ENCODE measurements at regions not wholly inside any gene's neighbourhood (a gene's known extent, or its start where the extent isn't known, plus 50 kb on each side); places are given as distances from the start of the nearest gene placed in this dataset.
"Not testable (repeated sequence)": the region's sequence is repeated elsewhere in the genome, so short reads cannot be mapped to it uniquely, and the experiment has no call there.

DNA sequence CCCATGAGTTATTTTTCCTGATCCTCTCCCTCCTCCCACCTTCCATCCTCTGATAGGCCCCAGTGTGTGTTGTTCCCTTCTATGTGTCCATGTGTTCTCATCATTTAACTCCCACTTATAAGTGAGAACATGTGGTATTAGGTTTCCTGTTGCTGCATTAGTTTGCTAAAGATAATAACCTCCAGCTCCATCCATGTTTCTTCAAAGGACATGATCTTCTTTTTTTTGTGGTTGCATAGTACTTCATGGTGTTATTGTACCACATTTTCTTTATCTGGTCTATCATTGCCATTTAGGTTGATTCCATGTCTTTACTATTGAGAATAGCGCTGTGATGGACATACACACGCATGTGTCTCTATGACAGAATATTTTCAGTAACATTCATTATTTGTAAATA lies 128.8 kb downstream of the ENC1 start:
- TF ChIP-seq, protein P1, sequence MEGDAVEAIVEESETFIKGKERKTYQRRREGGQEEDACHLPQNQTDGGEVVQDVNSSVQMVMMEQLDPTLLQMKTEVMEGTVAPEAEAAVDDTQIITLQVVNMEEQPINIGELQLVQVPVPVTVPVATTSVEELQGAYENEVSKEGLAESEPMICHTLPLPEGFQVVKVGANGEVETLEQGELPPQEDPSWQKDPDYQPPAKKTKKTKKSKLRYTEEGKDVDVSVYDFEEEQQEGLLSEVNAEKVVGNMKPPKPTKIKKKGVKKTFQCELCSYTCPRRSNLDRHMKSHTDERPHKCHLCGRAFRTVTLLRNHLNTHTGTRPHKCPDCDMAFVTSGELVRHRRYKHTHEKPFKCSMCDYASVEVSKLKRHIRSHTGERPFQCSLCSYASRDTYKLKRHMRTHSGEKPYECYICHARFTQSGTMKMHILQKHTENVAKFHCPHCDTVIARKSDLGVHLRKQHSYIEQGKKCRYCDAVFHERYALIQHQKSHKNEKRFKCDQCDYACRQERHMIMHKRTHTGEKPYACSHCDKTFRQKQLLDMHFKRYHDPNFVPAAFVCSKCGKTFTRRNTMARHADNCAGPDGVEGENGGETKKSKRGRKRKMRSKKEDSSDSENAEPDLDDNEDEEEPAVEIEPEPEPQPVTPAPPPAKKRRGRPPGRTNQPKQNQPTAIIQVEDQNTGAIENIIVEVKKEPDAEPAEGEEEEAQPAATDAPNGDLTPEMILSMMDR (IDR thresholded peaks at IDR 0.05 in 2 of 3, conservative IDR thresholded peaks at IDR 0.05 in 1 of 3; ENCODE audit: borderline replicate concordance in 1 of 3, insufficient read depth in 1 of 3, low read depth in 2 of 3, low read length in 2 of 3): not testable (repeated sequence)
- not testable (repeated sequence) for TF ChIP-seq JUND (IDR thresholded peaks at IDR 0.05); POLR2AphosphoS5 (IDR thresholded peaks at IDR 0.05; ENCODE audit: low read depth, low read length)
- TF ChIP-seq, protein P2, sequence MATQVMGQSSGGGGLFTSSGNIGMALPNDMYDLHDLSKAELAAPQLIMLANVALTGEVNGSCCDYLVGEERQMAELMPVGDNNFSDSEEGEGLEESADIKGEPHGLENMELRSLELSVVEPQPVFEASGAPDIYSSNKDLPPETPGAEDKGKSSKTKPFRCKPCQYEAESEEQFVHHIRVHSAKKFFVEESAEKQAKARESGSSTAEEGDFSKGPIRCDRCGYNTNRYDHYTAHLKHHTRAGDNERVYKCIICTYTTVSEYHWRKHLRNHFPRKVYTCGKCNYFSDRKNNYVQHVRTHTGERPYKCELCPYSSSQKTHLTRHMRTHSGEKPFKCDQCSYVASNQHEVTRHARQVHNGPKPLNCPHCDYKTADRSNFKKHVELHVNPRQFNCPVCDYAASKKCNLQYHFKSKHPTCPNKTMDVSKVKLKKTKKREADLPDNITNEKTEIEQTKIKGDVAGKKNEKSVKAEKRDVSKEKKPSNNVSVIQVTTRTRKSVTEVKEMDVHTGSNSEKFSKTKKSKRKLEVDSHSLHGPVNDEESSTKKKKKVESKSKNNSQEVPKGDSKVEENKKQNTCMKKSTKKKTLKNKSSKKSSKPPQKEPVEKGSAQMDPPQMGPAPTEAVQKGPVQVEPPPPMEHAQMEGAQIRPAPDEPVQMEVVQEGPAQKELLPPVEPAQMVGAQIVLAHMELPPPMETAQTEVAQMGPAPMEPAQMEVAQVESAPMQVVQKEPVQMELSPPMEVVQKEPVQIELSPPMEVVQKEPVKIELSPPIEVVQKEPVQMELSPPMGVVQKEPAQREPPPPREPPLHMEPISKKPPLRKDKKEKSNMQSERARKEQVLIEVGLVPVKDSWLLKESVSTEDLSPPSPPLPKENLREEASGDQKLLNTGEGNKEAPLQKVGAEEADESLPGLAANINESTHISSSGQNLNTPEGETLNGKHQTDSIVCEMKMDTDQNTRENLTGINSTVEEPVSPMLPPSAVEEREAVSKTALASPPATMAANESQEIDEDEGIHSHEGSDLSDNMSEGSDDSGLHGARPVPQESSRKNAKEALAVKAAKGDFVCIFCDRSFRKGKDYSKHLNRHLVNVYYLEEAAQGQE (IDR thresholded peaks at IDR 0.05; ENCODE audit: low read depth): not testable (repeated sequence)
